ENCODE measurements at regions not wholly inside any gene's neighbourhood (a gene's known extent, or its start where the extent isn't known, plus 50 kb on each side); places are given as distances from the start of the nearest gene placed in this dataset.

DNA sequence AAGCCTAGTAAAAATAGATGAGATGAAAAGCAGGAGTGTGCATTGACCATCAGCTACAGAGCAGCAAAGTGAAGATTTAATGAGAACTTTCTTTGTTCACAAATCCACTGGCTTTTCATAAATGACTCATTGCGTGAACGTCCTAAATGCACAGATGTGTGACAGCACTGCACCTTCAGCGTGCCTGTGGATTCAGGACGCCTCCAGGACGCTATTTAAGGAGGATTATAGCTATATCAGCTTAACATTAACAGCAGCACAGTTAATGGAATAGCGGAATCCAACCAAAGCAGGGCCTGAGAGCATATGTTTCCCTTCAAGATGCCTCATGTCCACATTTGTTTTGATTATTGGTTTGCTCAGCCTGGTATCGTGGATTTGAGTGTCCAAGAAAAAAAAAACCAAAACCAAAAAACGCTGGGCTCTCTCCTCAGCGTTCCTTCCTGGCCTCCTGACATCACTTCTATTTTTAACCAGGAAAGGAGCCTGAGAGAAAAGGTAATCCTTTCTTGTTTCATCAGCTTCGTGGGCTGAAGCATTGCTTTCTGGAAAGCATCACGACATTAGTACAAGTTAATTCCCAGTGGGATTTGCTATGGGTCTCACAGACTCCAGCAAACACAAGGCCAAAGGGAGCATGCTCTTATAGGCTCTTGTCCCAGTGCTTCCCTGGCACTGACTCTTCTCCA, 447.0 kb upstream of the SMIM21 start:
- TF ChIP-seq CTCF (conservative IDR thresholded peaks at IDR 0.05 in 1 of 2, IDR thresholded peaks at IDR 0.05 in 1 of 2; ENCODE audit: low read depth in 1 of 2, low read length in 2 of 2): no peak
- TF ChIP-seq EZH2 (IDR thresholded peaks at IDR 0.05; ENCODE audit: low read length, missing control alignments): no peak

All from fibroblast of lung (primary cell).